Thyroid gland (tissue), 4 donors: ENCODE measurements at regions not wholly inside any gene's neighbourhood (a gene's known extent, or its start where the extent isn't known, plus 50 kb on each side); places are given as distances from the start of the nearest gene placed in this dataset.
A peak's percentile ranks its signal among the peaks of the same experiment; 100 is the strongest.

ENCODE experiments used
- DNase-seq, 2 donors: peaks; one replicate each; pipeline ENCODE4 v3.0.0-alpha.2; 2019
- H3K27ac ChIP-seq, 3 donors: fragments of 200-600 bp; sonication (generic); 1 replicate in 2 of 3; 2 replicates in 1 of 3; pipeline ENCODE4 v1.5.1; 2016 to 2019; ENCODE audit warnings: mild to moderate bottlenecking in 1 of 3, moderate library complexity in 1 of 3
- H3K27me3 ChIP-seq: fragments of 200-600 bp; sonication (generic); one replicate; pipeline ENCODE4 v1.5.1; 2019
- H3K36me3 ChIP-seq, 2 donors: fragments of 200-600 bp; sonication (generic); one replicate each; pipeline ENCODE4 v1.5.1; 2016 to 2019
- H3K4me1 ChIP-seq, 2 donors: fragments of 200-600 bp; sonication (generic); one replicate each; pipeline ENCODE4 v1.5.1; 2017 to 2019
- H3K4me3 ChIP-seq, 3 donors: fragments of 200-600 bp; sonication (generic); replicated peaks in 1 of 3; 1 replicate in 2 of 3; 2 replicates in 1 of 3; pipeline ENCODE4 v1.5.1; 2016; ENCODE audit warnings: mild to moderate bottlenecking in 1 of 3
- H3K9me3 ChIP-seq: fragments of 200-600 bp; sonication (generic); one replicate; pipeline ENCODE4 v1.5.1; 2017
- POLR2A ChIP-seq, 2 donors: fragments of 450-650 bp; IDR thresholded peaks; one replicate each; pipeline ENCODE4 v1.6.1; 2017; ENCODE audit warnings: antibody characterized with exemption in 2 of 2, mild to moderate bottlenecking in 2 of 2, moderate library complexity in 1 of 2
- WGBS, 2 donors: methylation state at CpG; one replicate each; pipeline ENCODE4 v1.1.5; 2017; 5-methylcytosine and 5-hydroxymethylcytosine counted together
- intact Hi-C: fragments of 100-400 bp; cut with DNase I; formaldehyde crosslinking; loops from one replicate; pipeline ENCODE4 v1.15.1; 2023
- TF ChIP-seq, protein P1 (sequence below), 6 experiments: fragments of 200-600 bp in 3 of 6; fragments of 450-650 bp in 3 of 6; sonication (generic) in 3 of 6; IDR thresholded peaks; one replicate each; pipeline ENCODE4 v1.5.1; 2016 to 2019; ENCODE audit warnings: antibody characterized with exemption in 6 of 6, mild to moderate bottlenecking in 2 of 6, inconsistent platforms in 1 of 6, moderate library complexity in 1 of 6

DNA sequence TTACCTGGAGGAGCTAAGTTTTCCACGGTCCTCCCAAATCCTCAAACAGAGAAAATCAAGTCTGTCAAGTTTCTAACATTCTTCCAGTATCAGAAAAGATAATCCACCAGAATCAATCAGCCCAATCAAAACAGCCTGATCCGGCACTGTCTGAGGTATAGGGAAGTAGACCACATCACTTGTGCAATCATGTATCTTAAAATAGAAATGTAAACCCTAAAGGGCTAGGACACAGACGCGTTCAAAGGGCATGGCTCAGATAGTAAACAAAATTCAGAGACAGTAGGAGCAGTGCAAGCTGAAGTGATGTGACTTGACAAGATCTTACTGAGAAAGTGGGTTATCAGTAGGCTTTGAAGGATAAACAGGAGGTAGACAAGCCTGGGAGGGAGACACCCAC, 252.4 kb upstream of the DAPK1 start:
- Histone ChIP-seq H3K36me3 (no peaks in the 10 kb centered on the region), H3K4me3 (no peak overlapping the region), H3K27ac (no peak overlapping the region), H3K9me3 (no peaks in the 10 kb centered on the region), H3K4me1 (peaks cover 1 to 4% of the 10 kb centered on the region in 2 donors), H3K27me3 (no peaks in the 10 kb centered on the region)
- no peak for DNase-seq
- 85 to 90% methylated on average over 4 of the region's 4 CpGs for WGBS, 2 donors
- intact Hi-C loops, result no loop called here
- TF ChIP-seq, protein P1, sequence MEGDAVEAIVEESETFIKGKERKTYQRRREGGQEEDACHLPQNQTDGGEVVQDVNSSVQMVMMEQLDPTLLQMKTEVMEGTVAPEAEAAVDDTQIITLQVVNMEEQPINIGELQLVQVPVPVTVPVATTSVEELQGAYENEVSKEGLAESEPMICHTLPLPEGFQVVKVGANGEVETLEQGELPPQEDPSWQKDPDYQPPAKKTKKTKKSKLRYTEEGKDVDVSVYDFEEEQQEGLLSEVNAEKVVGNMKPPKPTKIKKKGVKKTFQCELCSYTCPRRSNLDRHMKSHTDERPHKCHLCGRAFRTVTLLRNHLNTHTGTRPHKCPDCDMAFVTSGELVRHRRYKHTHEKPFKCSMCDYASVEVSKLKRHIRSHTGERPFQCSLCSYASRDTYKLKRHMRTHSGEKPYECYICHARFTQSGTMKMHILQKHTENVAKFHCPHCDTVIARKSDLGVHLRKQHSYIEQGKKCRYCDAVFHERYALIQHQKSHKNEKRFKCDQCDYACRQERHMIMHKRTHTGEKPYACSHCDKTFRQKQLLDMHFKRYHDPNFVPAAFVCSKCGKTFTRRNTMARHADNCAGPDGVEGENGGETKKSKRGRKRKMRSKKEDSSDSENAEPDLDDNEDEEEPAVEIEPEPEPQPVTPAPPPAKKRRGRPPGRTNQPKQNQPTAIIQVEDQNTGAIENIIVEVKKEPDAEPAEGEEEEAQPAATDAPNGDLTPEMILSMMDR (IDR thresholded peaks at IDR 0.05), result no peak
- no peak for TF ChIP-seq POLR2A (IDR thresholded peaks at IDR 0.05)

DNA sequence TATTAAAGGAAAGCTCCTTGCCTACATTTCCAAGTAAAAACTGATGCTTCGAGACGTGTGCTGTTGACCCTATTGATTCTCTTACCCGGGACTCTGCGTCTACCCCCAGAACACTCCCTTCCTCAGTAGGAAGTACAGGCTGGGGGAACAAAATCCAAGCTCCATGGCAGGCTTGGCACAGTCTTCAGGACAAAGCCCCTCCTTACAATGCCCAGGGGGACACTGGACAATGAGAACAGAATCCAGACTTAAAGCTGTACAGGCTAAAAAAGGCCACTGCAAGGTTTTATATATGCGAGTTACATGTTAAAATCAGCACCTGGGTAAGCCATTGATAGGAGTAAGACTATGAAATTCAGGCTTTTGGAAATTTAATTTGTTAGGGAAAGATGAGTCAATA, 250.6 kb upstream of the DAPK1 start:
- intact Hi-C loops, result no loop called here
- H3K4me3 ChIP-seq, result no peak overlapping the region
- TF ChIP-seq, protein P1 (IDR thresholded peaks at IDR 0.05), result no peak
- no peak for TF ChIP-seq POLR2A (IDR thresholded peaks at IDR 0.05)
- H3K27ac ChIP-seq, result no peak overlapping the region
- H3K9me3 ChIP-seq, result no peaks in the 10 kb centered on the region
- H3K27me3 ChIP-seq, result no peaks in the 10 kb centered on the region
- no peaks in the 10 kb centered on the region for H3K36me3 ChIP-seq
- DNase-seq, result no peak
- H3K4me1 ChIP-seq, result peaks cover 4 to 7% of the 10 kb centered on the region in 2 donors
- 69 to 83% methylated on average over 5 of the region's 5 CpGs for WGBS, 2 donors

DNA sequence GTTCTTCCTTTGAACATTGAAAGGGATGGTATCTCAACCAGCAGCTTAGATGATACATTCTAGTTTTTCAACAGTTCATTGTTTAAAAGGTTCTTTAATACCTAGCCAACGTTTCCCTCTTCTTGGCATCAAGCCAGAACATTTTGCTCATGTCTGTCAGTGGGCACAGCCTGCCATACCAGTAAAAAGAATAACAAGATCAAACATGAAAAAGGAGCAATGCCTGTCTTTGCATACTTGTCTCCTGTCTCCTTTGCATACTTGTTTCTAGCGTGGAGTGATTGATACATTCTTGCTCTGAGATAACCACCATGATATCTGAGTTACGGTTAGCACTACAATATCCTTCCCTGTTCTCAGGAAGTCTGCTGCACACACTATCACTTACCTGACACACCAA, 248.6 kb upstream of the DAPK1 start:
- 64 to 66% methylated on average over 3 of the region's 3 CpGs for whole genome bisulfite sequencing, 2 donors
- no peak for DNase-seq
- Histone ChIP-seq H3K36me3 (no peaks in the 10 kb centered on the region), H3K27me3 (no peaks in the 10 kb centered on the region), H3K4me1 (peaks cover 4 to 7% of the 10 kb centered on the region in 2 donors), H3K9me3 (no peaks in the 10 kb centered on the region), H3K4me3 (no peak overlapping the region), H3K27ac (no peak overlapping the region)
- no peak for TF ChIP-seq POLR2A (IDR thresholded peaks at IDR 0.05)
- TF ChIP-seq, protein P1 (IDR thresholded peaks at IDR 0.05), result no peak
- intact Hi-C loops, result no loop called here

DNA sequence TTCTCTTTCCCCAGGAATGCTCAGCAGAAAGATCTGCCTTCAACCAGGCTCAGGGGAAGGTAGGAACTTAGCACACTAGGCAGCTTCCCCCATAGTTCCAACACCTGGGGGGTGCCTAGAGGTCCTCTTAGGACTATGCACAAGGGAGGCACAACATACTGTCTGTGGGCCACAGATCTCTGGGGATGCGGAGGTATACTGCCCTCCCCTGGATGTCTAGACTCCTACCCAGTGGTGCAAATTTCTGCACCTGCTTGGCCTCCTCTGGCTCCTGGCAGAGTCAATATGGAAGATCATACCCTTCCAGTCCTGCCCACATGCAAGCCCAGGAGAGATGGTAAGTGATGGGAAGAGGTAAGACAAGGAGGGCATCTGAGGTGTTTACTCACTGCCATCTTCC, 247.5 kb upstream of the DAPK1 start:
- H3K9me3 ChIP-seq, result no peaks in the 10 kb centered on the region
- H3K4me3 ChIP-seq, result no peak overlapping the region
- H3K27me3 ChIP-seq, result no peaks in the 10 kb centered on the region
- H3K36me3 ChIP-seq, result no peaks in the 10 kb centered on the region
- H3K27ac ChIP-seq, result no peak overlapping the region
- peaks cover 4 to 7% of the 10 kb centered on the region in 2 donors for H3K4me1 ChIP-seq
- no peak for DNase-seq
- TF ChIP-seq, protein P1 (IDR thresholded peaks at IDR 0.05), result peak in 1 of 6 experiments; percentile 4
- no peak for TF ChIP-seq POLR2A (IDR thresholded peaks at IDR 0.05)
- intact Hi-C loops, result no loop called here
- 100% methylated on average over 1 of the region's 1 CpG for WGBS, 2 donors

DNA sequence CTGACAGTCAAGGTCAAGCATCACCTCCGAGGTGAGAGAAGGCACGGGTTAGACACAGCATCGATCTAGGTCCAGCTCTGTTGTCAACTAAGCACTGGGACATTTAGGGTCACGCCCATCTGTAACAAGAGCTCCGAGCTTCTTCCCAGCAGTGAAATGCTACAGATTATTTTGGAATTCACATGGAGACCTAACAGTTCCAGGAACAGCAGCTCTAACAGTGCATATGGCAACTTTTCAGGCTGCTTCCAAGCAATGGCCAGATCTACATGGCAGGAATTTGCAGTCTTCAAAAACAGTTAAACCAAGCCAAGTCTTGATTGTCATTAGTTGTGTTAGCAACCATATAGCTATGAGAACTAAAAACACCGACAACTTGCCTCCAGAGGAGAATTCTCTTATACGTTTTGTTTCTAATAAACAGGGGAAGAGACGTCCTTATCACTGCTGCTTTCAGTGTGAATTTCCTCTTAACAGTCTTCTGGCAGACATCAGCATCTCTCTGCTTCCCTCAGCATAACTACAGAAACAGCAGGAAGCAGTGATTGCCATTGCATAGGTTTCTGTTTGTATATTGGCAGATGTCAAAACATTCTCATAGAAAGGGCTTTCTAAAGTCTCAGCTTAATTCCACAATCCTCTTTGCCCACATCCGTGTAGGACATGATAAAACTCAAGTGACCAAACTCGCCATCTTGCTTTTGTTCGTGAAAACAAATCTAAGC, 242.1 kb upstream of the DAPK1 start:
- Histone ChIP-seq H3K4me3 (no peak overlapping the region), H3K9me3 (no peaks in the 10 kb centered on the region), H3K4me1 (no peaks in the 10 kb centered on the region), H3K36me3 (no peaks in the 10 kb centered on the region), H3K27ac (no peak overlapping the region), H3K27me3 (no peaks in the 10 kb centered on the region)
- DNase-seq, result no peak
- no peak for TF ChIP-seq POLR2A (IDR thresholded peaks at IDR 0.05)
- TF ChIP-seq, protein P1 (IDR thresholded peaks at IDR 0.05), result no peak
- 73 to 82% methylated on average over 10 to 11 of the region's 11 CpGs for WGBS, 2 donors
- intact Hi-C loops, result no loop called here
